Activated naive CD4-positive, alpha-beta T cell (primary cell): ENCODE measurements at regions not wholly inside any gene's neighbourhood (a gene's known extent, or its start where the extent isn't known, plus 50 kb on each side); places are given as distances from the start of the nearest gene placed in this dataset.
"Not testable (repeated sequence)": the region's sequence is repeated elsewhere in the genome, so short reads cannot be mapped to it uniquely, and the experiment has no call there.

Experiments used
- DNase-seq, 4 experiments: peaks; one replicate each; lab custom pipeline; 2025; lab: John Stamatoyannopoulos, UW

DNA sequence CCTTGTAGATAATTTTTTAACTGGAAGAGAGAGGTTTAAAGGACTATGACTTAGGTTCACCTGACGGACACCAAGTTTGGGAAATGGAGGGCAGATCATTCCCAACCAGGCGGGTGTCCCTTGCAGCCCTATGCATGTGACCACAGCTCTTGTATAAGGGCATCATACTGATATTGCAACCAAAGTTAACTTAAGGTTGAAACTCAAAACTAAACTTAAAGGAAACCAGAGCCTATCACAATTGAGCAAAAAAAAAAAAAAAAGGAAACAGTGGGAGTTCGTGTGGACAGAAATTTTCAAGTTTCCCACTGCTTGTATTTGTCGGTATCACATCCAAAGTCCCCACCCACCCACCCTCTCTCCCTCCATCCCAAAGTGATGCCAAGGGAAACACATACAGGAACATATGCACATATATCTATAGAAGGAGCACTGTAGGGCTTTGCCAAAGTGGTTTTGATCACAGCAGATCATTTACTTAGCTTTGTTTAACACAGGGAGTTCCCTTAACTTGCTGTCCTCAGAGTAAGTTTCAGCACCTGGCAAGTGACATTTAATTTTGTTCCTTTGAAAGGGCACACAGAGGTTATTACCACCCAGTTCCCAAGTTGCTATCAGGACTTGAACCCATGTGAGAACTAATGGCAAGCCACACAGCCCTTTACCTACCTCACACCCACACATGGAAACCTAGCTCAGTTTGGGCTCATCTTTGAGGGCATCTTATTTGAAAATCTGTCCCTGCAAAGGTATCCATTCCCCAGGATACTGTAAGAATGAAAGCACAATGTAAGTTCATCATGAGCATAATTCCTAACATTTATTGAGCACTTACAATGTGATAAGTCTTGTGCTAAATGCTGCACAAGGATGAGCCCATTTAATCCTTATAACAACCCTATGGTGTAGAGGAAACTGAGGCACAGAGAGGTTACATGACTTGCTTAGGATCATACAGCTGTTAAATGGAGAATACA, 204.5 kb upstream of the CMC1 start:
- no peak for DNase-seq

DNA sequence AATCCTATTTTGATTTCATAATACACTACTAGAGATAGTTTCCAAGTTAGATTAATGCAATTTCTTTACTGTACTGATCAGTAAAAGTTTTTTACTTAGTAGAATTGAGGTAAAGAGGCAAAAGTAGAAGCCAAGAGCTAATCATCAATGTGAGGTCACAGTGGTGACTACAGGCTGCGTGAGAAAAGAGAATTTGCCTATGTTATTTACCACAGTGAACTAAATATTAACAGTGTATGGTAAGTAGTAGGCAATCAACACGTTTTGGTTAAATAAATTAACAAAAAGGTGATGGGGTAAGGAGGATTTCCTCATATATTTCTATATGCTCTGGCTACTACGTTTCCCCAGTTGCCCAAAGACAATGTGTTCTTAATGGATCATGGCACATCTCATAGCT, 202.2 kb upstream of the CMC1 start:
- no peak for DNase-seq

DNA sequence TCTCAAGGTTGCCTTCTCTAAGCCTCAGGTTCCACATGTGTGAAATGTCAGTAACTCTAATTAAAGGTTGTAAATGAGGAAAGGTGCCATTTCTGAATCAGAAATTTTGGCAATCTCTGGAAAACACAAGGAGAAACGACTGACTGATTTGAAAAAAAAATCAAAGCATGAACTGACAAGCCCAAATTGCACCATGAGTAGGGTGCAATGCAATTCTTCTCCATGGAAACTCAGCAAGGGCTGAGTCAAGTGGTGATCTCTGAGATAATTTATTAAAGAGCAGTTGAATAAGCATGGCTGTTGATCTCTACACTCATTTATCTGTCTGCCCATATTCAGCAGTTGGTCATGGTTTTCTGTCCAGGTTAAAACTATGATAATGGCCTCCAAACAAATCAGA, 201.6 kb upstream of the CMC1 start:
- no peak for DNase-seq

DNA sequence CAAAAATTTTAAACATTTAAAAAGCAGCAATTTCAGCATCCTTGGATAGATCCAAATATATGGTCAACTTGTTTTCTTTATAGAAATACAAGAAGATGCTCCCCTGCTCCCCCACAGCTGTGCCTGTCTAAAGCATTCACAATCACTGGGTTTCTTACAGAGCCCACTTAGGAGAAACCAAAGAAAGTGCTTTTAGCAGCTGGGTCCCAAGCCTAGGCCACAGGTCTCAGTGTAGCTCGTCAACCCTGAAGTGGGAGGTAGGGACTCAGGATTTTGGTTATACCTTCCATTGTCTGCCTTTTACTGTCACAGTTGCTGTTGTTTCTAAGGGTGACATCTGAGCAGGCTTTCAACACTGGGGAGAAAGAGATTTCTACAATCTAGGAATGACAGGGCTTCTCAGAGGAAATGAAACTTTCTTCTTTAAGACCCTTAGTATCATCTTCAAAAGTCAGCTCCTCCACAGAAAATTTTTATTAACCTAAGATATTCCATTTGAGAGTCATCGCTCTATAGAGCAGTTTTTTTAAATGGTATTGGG, 199.3 kb upstream of the CMC1 start:
- no peak for DNase-seq

DNA sequence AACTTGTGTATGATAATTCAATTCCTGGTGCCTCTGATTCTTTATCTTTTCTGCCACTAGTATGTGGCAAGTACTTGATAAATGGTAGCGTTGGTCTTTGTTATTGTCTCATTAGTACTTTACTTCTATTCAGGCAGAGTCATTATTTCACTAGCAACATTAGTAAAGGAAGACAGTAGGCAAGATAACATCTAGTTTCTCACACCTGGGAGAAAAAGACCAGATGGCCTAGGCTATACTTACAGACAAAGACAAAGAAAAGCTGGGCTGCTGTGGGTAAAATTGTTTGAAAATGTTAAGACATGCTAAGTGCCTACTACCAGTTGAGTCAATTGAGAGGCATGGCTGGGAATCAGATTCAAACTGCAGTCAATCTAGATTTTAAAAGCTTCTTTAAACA, 198.7 kb upstream of the CMC1 start:
- no peak for DNase-seq

DNA sequence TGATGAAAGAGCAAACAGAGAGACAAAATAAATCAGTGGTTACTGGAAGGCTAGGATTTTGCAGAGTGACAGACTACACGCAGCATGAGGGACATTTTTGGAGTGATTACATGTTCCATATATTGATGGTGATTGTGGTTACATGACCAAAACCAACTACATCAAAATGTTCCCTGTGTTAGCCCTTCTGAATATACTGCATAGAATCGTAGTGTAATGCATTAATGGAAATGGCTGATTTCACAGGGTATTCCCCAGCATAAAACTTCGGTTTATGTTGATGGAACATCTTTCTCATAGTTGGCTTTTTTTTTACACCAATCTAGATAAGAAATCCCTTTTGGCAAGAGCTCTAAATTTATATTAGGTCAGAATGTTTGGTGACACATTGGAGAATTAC, 191.3 kb upstream of the CMC1 start:
- no peak for DNase-seq

DNA sequence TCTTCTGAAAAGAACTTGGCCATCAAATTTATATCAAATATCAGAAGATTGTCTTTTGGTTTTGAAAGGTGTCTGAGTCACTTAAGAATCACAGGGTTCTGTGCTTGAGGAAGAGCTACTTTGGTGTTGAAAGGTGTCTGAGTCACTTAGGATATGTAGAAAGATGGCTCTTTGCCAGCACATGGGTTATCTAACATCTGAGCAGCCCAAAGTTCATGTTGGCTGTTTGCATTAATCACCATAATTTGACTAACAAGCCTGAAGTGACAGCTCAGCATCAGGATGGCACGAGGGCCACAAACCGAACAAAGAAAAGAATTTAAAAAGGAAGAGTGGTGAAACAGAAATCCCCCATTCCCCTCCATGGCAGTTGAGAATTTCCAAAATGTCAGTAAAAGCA, 190.5 kb upstream of the CMC1 start:
- DNase-seq, result no peak

DNA sequence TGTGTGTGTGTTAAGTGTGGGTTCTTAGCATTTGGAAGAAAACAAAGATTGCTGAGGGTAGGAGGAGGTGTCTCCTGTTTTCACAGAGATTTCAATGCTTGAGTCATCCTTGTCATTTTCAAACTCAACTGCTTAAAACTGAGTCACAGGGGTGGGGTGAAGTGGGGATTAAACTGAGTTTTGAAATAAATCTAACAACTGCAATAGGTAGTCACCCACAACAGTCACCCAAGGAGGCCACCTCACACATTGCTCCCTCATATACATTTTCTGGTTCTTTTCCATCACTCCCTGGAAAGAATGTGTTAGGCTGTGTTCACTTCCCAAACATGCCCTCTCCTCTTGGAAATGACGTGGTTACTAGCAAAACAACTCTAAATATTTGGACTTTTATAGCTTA, 187.7 kb upstream of the CMC1 start:
- DNase-seq, result no peak

DNA sequence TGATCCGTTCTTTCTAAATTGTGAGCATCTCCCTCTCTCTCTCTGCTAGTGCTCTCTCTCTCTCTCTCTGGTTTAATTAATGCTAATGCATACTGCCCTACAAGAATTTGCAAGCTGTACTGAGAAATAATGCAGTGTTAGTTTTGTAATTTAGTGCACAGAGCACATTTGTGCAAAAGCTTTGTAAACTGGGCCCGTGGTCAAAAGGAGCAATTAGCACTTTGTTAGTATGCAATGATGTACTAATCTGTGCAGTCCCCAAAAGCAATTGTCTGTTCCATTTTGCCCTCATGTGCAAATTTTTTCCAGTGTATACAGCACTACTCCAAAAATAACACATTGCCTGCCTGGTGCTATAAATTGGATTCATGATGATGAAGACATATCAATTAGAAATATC, 184.6 kb upstream of the CMC1 start:
- no peak for DNase-seq

DNA sequence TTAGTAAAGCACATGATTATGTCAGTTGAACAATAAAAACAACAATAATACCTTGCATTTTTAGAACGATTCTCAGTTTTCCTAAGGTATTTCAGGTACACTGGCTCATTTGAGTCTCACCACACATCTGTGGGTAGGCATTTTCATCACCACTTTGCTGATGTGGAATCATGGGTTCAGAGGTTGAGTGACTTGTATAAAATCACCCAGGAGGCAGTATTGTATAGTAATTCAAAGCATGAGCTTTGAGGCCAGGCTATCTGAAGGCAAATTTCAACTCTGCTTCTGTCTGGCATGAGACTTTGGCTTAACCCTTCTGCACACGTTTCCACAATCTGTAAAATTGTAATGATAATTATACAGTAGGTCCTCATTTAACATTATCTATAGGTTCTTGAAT, 183.9 kb upstream of the CMC1 start:
- DNase-seq, result no peak

DNA sequence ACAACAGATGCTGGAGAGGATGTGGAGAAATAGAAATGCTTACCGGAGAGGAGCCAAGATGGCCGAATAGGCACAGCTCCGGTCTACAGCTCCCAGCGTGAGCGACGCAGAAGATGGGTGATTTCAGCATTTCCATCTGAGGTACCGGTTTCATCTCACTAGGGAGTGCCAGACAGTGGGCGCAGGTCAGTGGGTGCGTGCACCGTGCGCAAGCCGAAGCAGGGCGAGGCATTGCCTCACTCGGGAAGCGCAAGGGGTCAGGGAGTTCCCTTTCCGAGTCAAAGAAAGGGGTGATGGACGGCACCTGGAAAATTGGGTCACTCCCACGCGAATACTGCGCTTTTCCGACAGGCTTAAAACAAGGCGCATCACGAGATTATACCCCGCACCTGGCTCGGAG, 182.2 kb upstream of the CMC1 start:
- not testable (repeated sequence) for DNase-seq

DNA sequence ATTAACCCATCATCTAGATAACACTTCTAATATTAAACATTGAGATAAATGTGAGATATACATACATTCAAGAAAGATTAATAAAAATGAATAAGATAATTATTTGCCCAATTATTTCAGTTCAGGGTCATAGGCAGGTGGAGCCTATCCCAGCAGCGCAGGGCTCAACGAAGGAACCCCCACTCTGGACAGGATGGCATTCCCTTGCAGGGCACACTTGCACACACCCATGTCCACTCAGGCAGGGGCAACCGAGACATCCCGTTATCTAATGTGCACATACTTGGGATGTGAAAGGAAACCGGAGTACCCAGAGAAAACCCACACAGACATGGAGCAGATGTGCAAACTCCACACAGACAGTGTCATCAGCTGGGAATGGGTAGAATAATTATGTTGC, 175.4 kb upstream of the CMC1 start:
- DNase-seq, result no peak

DNA sequence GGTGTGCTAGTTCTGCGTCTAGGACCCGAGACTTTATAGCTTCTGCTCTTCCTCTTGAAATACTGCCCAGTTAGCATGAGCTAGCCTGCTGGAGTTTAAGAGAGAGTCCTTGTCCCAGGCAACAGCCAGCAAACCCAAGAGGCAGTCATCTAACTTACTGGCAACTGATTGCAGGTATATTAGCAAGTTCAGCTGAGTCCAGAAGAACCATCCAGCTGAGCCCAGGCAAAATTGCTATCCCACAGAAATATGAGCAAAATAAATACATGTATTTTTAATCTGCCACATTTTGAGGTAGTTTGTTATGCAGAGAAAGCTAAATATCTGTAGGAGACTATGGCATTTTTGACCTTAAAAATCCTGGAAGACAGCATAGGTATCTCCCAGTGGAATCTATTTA, 174.4 kb upstream of the CMC1 start:
- no peak for DNase-seq

DNA sequence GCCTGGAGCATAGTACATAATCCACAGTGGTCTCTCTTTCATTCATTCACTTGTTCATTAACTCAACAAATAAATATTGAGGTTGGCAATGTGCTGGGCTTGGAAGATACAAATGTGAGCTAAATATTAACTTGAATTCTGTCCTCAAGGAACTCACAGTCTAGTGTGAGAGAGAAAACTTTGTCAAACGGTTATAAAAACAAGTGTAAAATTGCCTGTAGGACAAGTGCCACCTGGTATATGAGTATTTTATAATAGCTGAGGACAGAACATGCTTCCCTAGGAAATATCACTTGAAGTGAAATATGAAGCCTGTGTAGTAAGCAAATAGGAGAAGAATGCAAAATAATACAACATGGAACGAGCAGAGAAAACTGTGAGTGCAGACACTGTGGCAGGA, 173.1 kb upstream of the CMC1 start:
- no peak for DNase-seq

DNA sequence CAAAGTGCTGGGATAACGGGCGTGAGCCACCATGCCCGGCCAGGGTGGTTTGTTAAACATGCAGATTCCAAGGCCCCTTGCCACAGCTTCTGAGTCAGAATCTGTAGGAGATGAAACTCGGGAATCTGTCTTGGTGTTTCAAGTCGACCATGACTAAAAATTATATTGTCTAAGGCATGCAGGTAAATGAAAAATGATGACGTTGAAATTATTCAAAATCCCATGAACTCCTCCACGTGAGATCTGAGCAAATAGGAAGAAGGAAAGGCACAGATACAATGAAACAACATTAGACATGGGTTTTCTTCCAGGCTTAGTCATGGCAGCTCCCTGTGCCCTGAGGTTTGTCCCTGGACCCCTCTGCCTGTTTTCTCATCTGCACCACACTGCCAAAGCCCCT, 172.0 kb upstream of the CMC1 start:
- no peak for DNase-seq

DNA sequence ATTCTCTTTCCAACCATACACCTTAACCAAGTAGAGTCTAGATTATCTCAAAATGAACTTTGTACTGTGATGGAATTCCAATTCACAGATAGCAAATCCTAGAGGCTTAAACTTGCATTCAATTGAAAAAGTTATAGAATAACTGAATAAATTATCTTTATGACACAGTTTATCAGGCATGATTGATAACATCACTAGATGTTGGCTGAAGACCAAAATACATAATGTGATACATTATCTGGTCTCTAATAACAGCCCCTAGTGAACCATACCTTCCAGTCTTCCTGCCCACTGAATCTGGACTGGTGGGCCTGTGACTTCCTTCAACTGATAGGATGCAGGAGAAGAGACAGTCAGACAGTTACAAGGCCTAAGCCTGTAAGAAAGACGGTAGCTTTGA, 165.2 kb upstream of the CMC1 start:
- no peak for DNase-seq

DNA sequence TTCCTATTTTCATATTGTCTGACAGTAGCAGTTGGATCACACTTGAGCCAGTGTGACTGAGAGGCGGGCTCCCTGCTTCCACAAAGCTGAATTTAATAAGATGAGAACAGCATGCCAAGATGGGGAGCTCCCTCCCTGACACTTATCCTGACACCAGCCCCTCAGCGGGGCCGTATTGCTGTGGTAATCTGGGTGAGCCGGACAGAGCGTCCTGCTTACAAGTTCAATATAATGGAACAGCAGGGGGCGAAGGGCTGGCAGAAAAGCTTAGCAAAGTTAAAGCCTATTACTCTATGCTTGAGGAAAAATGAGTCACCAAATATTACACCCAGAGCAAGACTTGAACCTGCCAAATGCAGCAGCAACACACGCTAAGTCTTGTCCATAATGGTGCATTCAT, 163.8 kb upstream of the CMC1 start:
- DNase-seq, result no peak

DNA sequence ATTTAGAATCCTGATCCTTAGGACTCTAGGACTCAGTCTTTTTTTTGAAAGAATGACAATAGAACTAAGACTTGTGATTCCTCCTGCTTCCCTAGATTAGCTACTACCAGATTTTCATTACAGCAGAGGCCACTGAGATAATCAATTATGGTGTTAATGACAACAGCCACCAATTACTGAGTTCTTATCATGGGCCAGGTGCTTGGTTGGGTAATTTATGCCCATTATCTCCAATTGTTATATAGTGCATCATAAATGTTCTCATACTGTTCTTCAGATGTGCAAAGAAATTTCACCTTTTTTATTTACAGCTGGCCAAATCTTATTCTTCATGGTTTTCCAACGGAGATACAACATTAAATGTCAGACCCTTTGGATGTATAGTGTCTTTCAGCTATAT, 162.9 kb upstream of the CMC1 start:
- DNase-seq, result no peak

DNA sequence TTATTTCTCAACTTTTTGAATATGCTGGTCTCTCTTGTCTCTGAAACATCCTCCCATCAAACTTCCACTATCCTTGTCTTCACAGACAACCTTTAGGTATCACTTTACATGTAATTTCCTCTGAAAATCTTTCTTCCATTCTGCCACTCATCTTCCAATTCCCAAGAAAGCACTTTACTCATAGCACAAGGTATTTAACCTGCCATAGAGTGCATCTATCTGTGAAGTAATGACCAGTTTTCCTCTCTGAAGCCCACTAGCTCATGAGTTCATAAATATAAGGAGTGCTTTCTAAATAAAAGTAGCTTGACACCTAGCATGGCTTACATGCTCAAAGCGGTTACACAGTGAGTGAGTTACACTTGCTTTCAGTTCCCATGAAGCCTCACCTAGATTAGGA, 160.7 kb upstream of the CMC1 start:
- no peak for DNase-seq

DNA sequence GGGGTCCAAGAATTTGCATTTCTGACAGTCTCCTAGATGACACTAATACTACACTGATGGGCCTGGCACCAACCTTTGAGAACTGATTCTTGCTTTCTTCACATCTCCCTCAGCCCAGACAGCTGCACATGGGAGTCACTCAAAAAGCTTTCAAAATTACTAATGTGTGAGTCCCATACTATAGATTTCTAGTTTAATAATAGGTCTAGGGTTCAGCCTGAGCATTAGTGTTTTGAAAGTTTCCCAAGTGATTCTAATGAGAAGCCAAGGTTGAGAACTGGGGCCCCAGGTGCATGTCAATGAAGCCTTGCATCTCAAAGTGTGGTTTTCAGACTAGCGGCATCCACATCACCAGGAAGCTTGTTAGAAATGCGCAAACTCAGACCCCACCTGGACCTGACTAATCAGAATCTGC, 159.9 kb upstream of the CMC1 start:
- DNase-seq, result no peak

DNA sequence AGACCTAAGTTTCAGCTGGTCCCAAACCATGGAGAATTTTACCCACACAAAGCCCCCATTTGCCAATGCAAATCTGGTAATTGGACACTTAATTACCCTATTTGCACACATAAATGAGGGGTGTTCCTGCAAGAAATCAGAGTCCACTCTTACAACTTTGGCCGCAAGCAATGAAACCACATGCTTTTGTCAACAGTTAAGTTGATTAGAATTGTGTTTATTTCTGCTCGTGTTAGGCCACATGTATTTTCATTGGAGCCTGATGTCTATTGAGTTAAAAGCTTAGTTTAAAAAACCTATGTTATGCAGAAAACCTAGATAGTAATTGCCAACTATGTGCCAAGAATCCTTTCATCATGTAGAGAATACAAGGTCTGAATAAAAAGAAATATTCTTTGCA, 153.8 kb upstream of the CMC1 start:
- DNase-seq, result no peak

DNA sequence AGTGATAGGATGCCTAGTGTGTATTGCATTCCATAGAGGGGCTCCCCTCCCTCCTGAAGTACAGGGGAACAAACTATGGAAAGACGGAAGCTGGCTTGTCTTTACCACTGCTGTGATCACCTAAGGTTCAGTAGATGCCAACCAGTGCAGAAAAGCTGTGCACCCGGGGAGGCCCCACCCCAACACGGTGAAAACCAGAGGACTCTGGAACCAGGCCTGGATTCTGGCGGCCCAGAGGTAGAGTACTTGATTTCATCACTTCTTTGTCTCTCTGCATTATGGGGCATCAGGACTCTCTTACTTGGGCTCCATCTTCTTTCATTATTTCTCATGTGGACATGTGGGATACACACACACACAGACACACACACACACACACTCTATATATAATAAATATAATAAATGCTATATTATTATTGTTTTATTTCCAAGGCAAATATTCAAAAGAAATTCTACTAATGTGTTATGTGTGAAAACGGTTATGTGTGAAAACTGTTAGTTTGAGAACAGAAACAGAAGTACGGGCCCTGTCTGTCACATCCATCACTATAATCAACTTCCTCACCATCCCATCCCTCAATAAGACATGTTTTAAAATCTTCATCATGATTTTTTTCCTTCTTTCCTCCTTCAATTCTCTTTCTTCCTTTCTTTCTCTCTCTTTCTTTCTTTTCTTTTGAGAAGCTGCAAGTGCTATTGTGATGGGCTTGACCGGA, 152.4 kb upstream of the CMC1 start:
- no peak for DNase-seq

DNA sequence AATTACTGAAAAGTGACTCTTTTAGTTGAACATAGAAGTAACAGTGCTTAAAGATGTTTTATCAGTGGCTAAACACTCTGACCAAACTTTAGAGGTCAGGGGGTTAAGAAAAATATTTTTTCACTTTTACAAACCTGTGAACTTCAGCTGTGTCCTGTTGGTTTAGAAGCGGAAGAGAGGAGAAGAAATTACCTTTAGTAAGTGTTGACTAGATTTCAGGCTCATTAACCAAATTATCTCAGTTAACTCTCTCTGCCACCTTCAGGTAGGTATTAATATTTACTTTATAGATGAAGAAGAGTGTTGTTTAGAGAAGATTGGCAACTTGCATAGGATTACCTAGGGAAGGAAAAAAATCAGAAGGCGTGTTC, 151.9 kb upstream of the CMC1 start:
- DNase-seq, result no peak
